DOHH2 (cell line): ENCODE measurements at regions not wholly inside any gene's neighbourhood (a gene's known extent, or its start where the extent isn't known, plus 50 kb on each side); places are given as distances from the start of the nearest gene placed in this dataset.
A peak's percentile ranks its signal among the peaks of the same experiment; 100 is the strongest.

Experiments used
- H3F3A ChIP-seq: fragments of 200-600 bp; sonication (generic), shearing (Covaris generic); 2 replicates; pipeline ENCODE4 v1.6.0; 2016; ENCODE audit warnings: antibody characterized with exemption, mild to moderate bottlenecking; ENCODE audit not compliant: control insufficient read depth, insufficient read depth
- H3K27ac ChIP-seq: fragments of 200-600 bp; sonication (generic); 2 replicates; pipeline ENCODE4 v1.5.1; 2014; ENCODE audit warnings: low read depth, mild to moderate bottlenecking, low read length, moderate library complexity
- H3K27me3 ChIP-seq: fragments of 200-600 bp; sonication (generic); 2 replicates; pipeline ENCODE4 v1.6.1; 2014; ENCODE audit warnings: mild to moderate bottlenecking, low read length, mixed read lengths; ENCODE audit not compliant: control insufficient read depth
- H3K36me3 ChIP-seq: fragments of 200-600 bp; sonication (generic); 2 replicates; pipeline ENCODE4 v1.6.1; 2014; ENCODE audit warnings: mild to moderate bottlenecking, low read length, moderate library complexity, mixed read lengths; ENCODE audit not compliant: control insufficient read depth
- H3K4me1 ChIP-seq: fragments of 200-600 bp; sonication (generic); 2 replicates; pipeline ENCODE4 v1.6.1; 2014; ENCODE audit warnings: mild to moderate bottlenecking, low read length, mixed read lengths; ENCODE audit not compliant: control insufficient read depth
- H3K4me2 ChIP-seq: fragments of 200-600 bp; sonication (generic); 2 replicates; pipeline ENCODE4 v1.6.0; 2014; ENCODE audit warnings: mild to moderate bottlenecking, low read length, moderate library complexity
- H3K4me3 ChIP-seq: fragments of 200-600 bp; sonication (generic); 2 replicates; pipeline ENCODE4 v1.5.1; 2014; ENCODE audit warnings: mild to moderate bottlenecking, low read length, mixed read lengths
- H3K79me2 ChIP-seq: fragments of 200-600 bp; sonication (generic); 2 replicates; pipeline ENCODE4 v1.6.1; 2014; ENCODE audit warnings: mild to moderate bottlenecking, low read length, mixed read lengths; ENCODE audit not compliant: control insufficient read depth
- H3K9me2 ChIP-seq: fragments of 200-600 bp; sonication (generic); replicated peaks from 2 replicates; pipeline ENCODE4 v1.6.1; 2014; ENCODE audit warnings: mild to moderate bottlenecking, low read length, mixed read lengths; ENCODE audit not compliant: control insufficient read depth
- H3K9me3 ChIP-seq: fragments of 200-600 bp; sonication (generic); 2 replicates; pipeline ENCODE4 v1.6.1; 2014; ENCODE audit warnings: antibody characterized with exemption, low read length, mixed read lengths; ENCODE audit not compliant: control insufficient read depth, insufficient read depth
- H4K20me1 ChIP-seq: fragments of 200-600 bp; sonication (generic); 2 replicates; pipeline ENCODE4 v1.6.0; 2014; ENCODE audit warnings: low read depth, mild to moderate bottlenecking, antibody characterized with exemption, low read length, moderate library complexity; ENCODE audit not compliant: control insufficient read depth, insufficient read depth
- EZH2phosphoT487 ChIP-seq: fragments of 200-600 bp; sonication (generic); IDR thresholded peaks from 2 replicates; pipeline ENCODE4 v1.6.1; 2017; ENCODE audit warnings: borderline replicate concordance, mild to moderate bottlenecking, antibody characterized with exemption, low read length, moderate library complexity, mixed read lengths
- TF ChIP-seq, protein P1 (sequence below): fragments of 200-600 bp; sonication (generic); IDR thresholded peaks from one replicate; pipeline ENCODE4 v1.5.1; 2014; ENCODE audit warnings: antibody characterized with exemption, mild to moderate bottlenecking, low read depth, low read length; ENCODE audit not compliant: poor library complexity, severe bottlenecking

DNA sequence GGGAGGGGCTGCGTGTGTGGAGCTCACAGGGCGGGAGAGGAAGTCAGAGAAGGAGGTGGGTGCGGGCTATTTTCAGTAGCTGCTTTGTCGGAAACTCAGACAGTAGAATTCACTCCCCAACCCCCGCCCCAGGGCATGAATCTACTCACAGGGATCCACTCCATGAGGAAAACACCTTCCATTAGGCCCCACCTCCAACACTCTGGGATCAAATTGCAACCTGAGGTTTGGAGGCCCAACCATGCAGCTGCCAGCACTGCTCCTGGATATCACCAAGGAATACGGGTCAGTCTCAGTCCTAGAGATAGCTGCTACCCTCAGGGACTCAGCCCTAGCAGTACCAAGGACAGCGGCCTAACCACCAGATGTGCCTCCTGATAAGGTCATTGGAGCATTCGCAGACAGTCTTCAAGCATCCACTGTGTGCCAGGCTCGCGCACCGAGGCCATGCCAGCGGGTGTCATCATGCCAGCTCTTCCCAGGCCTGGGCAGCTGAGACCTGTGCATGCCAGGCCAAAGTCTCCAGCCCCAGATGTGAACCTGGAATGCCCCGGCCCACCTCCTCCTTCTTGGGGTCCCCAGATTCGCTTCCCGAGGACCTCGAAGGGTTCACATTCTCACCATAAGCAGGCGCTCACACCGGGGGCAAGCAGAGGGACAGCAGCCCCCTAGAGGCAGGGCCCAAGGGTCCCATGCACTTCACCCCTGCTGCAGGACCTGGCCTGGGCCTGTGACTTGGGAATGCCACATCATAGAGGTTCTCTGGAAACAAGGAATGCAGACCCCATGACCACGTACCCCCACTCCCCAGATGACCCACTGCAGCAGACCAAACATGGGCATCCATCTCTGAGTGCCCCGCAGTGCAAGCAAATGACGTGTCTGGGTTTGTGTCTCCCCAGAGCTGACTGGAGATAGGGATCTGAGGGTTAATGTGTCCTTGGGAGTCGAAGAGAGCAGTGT, 102.3 kb downstream of the ADRA2C start:
- Histone ChIP-seq H3K4me2 (no peak overlapping the region), H3K9me3 (no peaks in the 10 kb centered on the region), H3K36me3 (no peaks in the 10 kb centered on the region), H4K20me1 (no peaks in the 10 kb centered on the region), H3K27me3 (no peaks in the 10 kb centered on the region), H3K79me2 (no peaks in the 10 kb centered on the region), H3K4me1 (no peaks in the 10 kb centered on the region), H3K27ac (no peak overlapping the region), H3K4me3 (no peak overlapping the region), H3K9me2 (no peaks in the 10 kb centered on the region), H3F3A (no peaks in the 10 kb centered on the region)
- no peak for TF ChIP-seq EZH2phosphoT487
- TF ChIP-seq, protein P1, sequence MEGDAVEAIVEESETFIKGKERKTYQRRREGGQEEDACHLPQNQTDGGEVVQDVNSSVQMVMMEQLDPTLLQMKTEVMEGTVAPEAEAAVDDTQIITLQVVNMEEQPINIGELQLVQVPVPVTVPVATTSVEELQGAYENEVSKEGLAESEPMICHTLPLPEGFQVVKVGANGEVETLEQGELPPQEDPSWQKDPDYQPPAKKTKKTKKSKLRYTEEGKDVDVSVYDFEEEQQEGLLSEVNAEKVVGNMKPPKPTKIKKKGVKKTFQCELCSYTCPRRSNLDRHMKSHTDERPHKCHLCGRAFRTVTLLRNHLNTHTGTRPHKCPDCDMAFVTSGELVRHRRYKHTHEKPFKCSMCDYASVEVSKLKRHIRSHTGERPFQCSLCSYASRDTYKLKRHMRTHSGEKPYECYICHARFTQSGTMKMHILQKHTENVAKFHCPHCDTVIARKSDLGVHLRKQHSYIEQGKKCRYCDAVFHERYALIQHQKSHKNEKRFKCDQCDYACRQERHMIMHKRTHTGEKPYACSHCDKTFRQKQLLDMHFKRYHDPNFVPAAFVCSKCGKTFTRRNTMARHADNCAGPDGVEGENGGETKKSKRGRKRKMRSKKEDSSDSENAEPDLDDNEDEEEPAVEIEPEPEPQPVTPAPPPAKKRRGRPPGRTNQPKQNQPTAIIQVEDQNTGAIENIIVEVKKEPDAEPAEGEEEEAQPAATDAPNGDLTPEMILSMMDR: peak; percentile 22

DNA sequence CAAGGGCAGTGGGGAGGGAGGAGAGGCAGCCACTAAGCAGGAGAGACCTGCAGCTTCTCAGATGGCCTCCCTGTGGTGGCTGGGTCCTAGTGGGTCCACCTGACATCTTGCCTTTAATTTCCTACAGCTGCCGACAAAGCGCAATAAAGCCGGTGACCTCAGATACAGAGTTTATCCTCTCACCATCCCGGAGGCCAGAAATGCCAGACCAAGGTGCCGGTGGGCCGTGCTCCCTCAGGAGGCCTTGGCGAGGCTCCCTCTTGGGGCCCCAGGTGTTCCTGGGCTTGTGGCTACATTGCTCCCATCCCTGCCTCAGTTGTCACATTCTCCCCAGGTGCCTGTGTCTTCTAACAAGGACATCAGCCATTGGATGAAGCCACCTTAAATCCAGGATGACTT, 103.0 kb downstream of the ADRA2C start:
- TF ChIP-seq, protein P1: no peak
- no peaks in the 10 kb centered on the region for H3K27me3 ChIP-seq

DNA sequence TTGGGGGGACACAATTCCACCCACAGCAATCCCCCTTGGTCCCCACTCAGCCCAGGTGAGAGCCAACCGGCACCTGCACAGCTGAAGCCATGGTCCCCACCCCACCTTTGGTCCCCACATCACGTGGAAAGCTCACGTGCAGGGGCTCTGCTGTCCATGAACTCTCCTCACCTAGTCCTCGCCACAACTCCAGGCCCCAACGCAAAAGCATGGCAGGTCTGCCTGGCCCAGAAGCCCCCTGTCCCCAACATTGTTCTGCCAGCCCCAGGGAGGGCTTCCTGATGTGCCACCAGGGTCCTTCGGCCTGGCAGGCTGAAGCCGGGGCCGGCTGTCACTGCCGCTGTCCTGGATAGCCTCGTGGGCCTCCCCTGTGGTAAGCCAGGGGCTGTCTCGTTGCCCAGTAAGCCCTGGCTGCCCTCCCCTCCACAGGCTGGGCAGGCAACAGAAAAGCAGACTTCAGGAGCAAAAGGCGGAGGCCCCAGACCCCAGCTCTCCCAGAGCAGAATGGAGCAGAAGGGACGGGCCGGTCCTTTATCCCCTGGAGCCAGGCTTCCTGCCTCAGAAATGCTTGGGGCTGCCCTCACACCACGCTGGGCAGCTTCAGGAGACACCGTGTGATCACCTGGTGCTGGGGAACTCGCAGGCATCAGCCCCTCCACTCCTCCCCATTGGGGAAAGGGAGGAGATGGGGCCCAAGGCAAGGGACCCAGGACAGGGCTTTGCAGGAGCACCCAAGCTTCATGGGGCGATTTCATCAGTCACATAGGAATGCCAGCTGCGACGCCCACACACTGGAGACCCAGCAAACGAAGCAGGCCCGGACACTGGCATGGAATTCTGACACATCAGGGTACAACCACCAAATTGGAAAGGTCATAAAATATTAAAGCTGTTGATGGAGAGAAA, 103.7 kb downstream of the ADRA2C start:
- H3K9me2 ChIP-seq: no peaks in the 10 kb centered on the region
- H3K4me3 ChIP-seq: no peak overlapping the region
- H3K27ac ChIP-seq: no peak overlapping the region
- H3K79me2 ChIP-seq: no peaks in the 10 kb centered on the region
- H3K36me3 ChIP-seq: no peaks in the 10 kb centered on the region
- no peaks in the 10 kb centered on the region for H3K9me3 ChIP-seq
- no peaks in the 10 kb centered on the region for H3F3A ChIP-seq
- no peaks in the 10 kb centered on the region for H3K27me3 ChIP-seq
- TF ChIP-seq EZH2phosphoT487: no peak
- TF ChIP-seq, protein P1: no peak
- no peak overlapping the region for H3K4me2 ChIP-seq
- no peaks in the 10 kb centered on the region for H4K20me1 ChIP-seq
- H3K4me1 ChIP-seq: no peaks in the 10 kb centered on the region

More for the DNA sequence above, 103.0 kb downstream of the ADRA2C start:
- H3K27ac ChIP-seq: no peak overlapping the region
- no peaks in the 10 kb centered on the region for H3K9me2 ChIP-seq
- no peaks in the 10 kb centered on the region for H4K20me1 ChIP-seq
- no peaks in the 10 kb centered on the region for H3F3A ChIP-seq
- H3K4me2 ChIP-seq: no peak overlapping the region
- H3K79me2 ChIP-seq: no peaks in the 10 kb centered on the region
- H3K9me3 ChIP-seq: no peaks in the 10 kb centered on the region
- H3K36me3 ChIP-seq: no peaks in the 10 kb centered on the region
- H3K4me3 ChIP-seq: no peak overlapping the region
- H3K4me1 ChIP-seq: no peaks in the 10 kb centered on the region
